GM20000 (cell line): ENCODE measurements at regions not wholly inside any gene's neighbourhood (a gene's known extent, or its start where the extent isn't known, plus 50 kb on each side); places are given as distances from the start of the nearest gene placed in this dataset.

Experiments
- DNase-seq: peaks from one replicate; pipeline ENCODE4 v3.0.0; 2012; ENCODE audit warnings: low spot score
- CTCF ChIP-seq: IDR thresholded peaks from 2 replicates; pipeline ENCODE4 v1.5.1; 2012; ENCODE audit warnings: mild to moderate bottlenecking, control low read depth; ENCODE audit errors: extremely low read depth, missing control alignments

- no peak for DNase-seq
- TF ChIP-seq CTCF: no peak
Measured at GRCh38 chr9:89697553-89697952, 92.7 kb downstream of the GADD45G start.

- no peak for DNase-seq
- TF ChIP-seq CTCF: no peak
Measured at GRCh38 chr9:89698411-89699005, 93.7 kb downstream of the GADD45G start.

- DNase-seq: no peak
Measured at GRCh38 chr9:89699646-89700045, 94.8 kb downstream of the GADD45G start.

GRCh38 chr9:89701221-89701798 lies 96.5 kb downstream of the GADD45G start:
- TF ChIP-seq CTCF: no peak
- peak; percentile 81 for DNase-seq

More at GRCh38 chr9:89699646-89700045, 94.8 kb downstream of the GADD45G start:
- no peak for TF ChIP-seq CTCF

GRCh38 chr9:89702401-89702800 lies 97.6 kb downstream of the GADD45G start:
- no peak for TF ChIP-seq CTCF
- DNase-seq: no peak

GRCh38 chr9:89705651-89706050 lies 100.8 kb downstream of the GADD45G start:
- TF ChIP-seq CTCF: no peak
- no peak for DNase-seq

- DNase-seq: no peak
- no peak for TF ChIP-seq CTCF
Measured at GRCh38 chr9:89706086-89706485, 101.3 kb downstream of the GADD45G start.
